Muscle layer of duodenum (tissue), 2 donors: ENCODE measurements at regions not wholly inside any gene's neighbourhood (a gene's known extent, or its start where the extent isn't known, plus 50 kb on each side); places are given as distances from the start of the nearest gene placed in this dataset.

Experiments
- H3K27ac ChIP-seq: one replicate; pipeline ENCODE4 v1.7.0; 2013; ENCODE audit warnings: mild to moderate bottlenecking, low read length
- H3K27me3 ChIP-seq: one replicate; pipeline ENCODE4 v1.7.0; 2013; ENCODE audit warnings: low read depth, mild to moderate bottlenecking, control low read depth, low read length
- H3K36me3 ChIP-seq, 2 donors: one replicate each; pipeline ENCODE4 v1.7.0; 2013; ENCODE audit warnings: low read length in 2 of 2, control low read depth in 1 of 2, mild to moderate bottlenecking in 1 of 2; ENCODE audit not compliant: insufficient read depth in 2 of 2, control insufficient read depth in 1 of 2
- H3K4me1 ChIP-seq, 2 donors: one replicate each; pipeline ENCODE4 v1.7.0; 2013; ENCODE audit warnings: low read length in 2 of 2, mild to moderate bottlenecking in 2 of 2, control low read depth in 1 of 2, moderate library complexity in 1 of 2; ENCODE audit not compliant: insufficient read depth in 2 of 2, control insufficient read depth in 1 of 2
- H3K4me3 ChIP-seq, 2 donors: one replicate each; pipeline ENCODE4 v1.7.0; 2013; ENCODE audit warnings: low read length in 2 of 2, low read depth in 1 of 2, mild to moderate bottlenecking in 1 of 2
- H3K9me3 ChIP-seq, 2 donors: one replicate each; pipeline ENCODE4 v1.7.0; 2013; ENCODE audit warnings: low read length in 2 of 2, control low read depth in 1 of 2, mild to moderate bottlenecking in 1 of 2; ENCODE audit not compliant: control insufficient read depth in 1 of 2
- donor health status: healthy.

DNA sequence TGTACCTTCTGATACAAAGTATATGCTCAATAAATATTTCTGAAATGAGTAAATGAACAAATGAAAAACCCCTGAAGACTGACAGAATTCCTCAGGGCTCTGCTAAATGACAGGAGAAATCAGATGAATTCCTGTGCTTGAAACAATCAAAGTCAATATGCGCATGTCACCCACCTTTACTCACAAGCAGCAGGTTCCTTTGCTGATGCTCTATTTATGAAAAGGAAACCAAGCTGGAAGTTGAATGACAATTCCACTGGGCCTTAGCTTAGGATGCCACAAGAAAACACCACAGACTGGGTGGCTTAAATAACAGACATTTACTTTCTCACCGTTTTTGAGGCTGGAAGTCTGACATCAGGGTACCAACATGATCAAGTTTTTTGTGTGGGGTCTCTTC is 477.5 kb upstream of the TEX13C start:
- Histone ChIP-seq H3K36me3 (no peaks in the 10 kb centered on the region), H3K27me3 (no peaks in the 10 kb centered on the region), H3K9me3 (no peaks in the 10 kb centered on the region), H3K27ac (no peak overlapping the region), H3K4me3 (no peak overlapping the region), H3K4me1 (no peaks in the 10 kb centered on the region)

DNA sequence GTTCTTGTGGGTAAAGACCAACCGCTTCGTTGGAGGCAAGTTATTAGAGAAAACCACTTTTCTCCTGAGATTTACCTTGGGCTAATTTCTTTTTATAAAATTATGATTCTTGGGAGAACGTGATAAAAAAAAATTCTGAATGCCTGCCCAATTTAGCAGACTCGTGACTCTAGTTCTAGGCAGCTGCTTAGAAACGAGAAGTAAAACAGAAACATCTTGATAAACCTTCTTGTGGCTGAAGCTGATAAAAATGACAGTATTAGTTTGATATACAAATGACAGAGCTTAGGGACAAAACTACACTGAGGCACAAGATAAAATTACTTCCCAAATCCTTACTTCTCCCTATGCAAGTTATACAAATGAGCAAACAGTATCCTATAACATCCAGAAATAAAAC is 458.9 kb upstream of the TEX13C start:
- H3K4me1 ChIP-seq, result no peaks in the 10 kb centered on the region
- H3K9me3 ChIP-seq, result no peaks in the 10 kb centered on the region
- H3K27ac ChIP-seq, result no peak overlapping the region
- H3K27me3 ChIP-seq, result no peaks in the 10 kb centered on the region
- H3K36me3 ChIP-seq, result no peaks in the 10 kb centered on the region
- peak overlapping the region in 1 of 2 donors; percentile 14 for H3K4me3 ChIP-seq

DNA sequence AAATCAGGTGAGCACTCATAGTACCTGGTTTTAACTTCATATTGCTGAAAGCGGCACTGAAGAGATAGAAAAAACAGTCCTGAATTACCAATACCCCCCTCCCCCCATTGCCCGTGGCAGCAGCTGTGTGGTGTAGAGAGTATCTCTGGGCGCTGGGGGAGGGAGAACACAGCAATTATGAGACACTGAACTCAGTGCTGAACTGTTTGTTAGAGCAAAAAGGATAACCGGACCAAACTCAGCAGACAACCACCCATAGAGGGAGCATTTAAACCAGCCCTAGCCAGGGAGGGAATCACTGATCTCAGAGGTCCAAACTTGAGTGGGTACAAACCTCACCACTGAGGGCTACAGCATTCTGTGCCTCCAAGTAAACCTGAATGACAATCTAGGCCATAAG is 457.4 kb upstream of the TEX13C start:
- Histone ChIP-seq H3K4me1 (no peaks in the 10 kb centered on the region), H3K27me3 (no peaks in the 10 kb centered on the region), H3K9me3 (no peaks in the 10 kb centered on the region), H3K36me3 (no peaks in the 10 kb centered on the region), H3K27ac (no peak overlapping the region), H3K4me3 (no peak overlapping the region)

DNA sequence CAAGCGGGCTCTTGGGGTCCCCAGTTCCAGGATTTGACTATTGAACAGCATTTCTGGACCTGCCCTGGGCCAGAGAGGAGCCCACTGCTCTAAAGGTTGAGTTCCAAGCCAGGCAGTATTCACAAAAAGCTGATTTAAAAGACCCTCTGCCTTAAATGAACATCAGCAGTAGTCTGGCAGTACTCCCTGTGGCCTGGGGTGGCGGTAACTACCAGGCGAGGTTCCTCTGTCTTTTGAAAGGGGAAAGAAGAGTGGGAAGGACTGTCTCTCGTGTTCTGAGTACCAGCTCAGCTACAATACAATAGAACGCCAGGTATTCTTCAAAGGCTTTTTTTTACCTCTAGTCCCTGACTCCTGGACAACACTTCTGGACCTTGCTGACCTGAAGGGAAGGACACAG is 456.4 kb upstream of the TEX13C start:
- Histone ChIP-seq H3K9me3 (peaks cover 0 to 2% of the 10 kb centered on the region in 2 donors), H3K27ac (no peak overlapping the region), H3K4me1 (no peaks in the 10 kb centered on the region), H3K4me3 (no peak overlapping the region), H3K27me3 (no peaks in the 10 kb centered on the region), H3K36me3 (no peaks in the 10 kb centered on the region)

DNA sequence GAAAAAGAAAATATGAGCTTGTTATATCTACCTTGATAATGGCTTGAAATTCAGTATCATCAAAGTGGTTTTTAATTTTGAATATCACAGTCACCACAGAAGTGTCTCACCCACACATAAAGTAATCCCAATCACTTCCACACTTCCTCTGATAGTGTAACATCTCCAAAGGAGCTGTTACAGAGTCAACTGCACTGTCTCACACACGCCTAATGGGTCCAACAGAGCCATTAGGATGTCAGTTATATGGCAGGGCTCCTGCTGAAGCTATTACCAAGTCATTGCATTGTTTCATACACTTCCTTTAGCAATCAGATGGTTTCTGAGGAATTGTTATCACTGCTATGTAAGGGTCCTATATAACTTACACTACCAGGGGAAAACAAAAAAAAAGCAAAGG is 432.1 kb upstream of the TEX13C start:
- Histone ChIP-seq H3K9me3 (no peaks in the 10 kb centered on the region), H3K27ac (no peak overlapping the region), H3K4me3 (no peak overlapping the region), H3K36me3 (no peaks in the 10 kb centered on the region), H3K27me3 (no peaks in the 10 kb centered on the region), H3K4me1 (no peaks in the 10 kb centered on the region)

DNA sequence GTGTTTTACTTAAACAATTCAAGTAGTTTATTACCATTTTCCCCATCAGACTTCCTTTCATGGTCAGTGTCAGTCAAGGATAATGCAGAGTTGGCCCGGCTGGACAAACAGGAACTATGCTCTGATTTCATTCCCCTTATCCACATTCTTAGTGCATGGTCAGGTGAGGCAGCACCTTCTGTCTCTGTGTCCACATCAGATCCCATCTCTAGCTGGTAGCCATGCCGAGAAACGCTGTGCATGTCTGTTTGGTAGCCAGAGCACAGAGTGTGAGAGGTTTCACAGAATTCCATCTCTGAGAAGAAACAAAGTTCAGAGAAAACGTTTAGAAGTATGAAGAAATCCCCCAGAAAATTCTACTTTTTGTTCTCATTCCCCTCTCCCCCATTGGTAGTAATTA is 423.7 kb upstream of the TEX13C start:
- H3K4me1 ChIP-seq, result no peaks in the 10 kb centered on the region
- H3K27ac ChIP-seq, result no peak overlapping the region
- H3K4me3 ChIP-seq, result no peak overlapping the region
- no peaks in the 10 kb centered on the region for H3K9me3 ChIP-seq
- no peaks in the 10 kb centered on the region for H3K27me3 ChIP-seq
- no peaks in the 10 kb centered on the region for H3K36me3 ChIP-seq

DNA sequence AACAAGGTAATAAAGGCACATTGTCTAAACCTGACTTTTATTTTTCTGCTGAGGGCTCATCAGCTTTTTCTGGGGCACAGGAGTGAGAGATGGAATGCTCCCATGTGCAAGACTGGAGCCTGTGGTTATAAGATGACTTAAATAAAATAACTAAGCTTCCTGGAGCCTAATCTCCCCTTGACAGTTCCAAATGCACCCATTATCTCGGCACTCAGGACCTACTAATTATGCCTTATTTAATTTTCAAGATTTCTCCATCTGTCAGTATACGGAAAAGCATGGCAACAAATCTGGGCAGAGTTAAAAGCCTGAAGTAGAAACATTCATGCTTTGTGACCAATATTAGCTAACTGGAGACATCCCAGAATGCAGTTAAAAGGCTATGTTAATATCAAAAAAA is 416.7 kb upstream of the TEX13C start:
- Histone ChIP-seq H3K9me3 (no peaks in the 10 kb centered on the region), H3K27me3 (no peaks in the 10 kb centered on the region), H3K4me3 (no peak overlapping the region), H3K4me1 (no peaks in the 10 kb centered on the region), H3K36me3 (no peaks in the 10 kb centered on the region), H3K27ac (no peak overlapping the region)

DNA sequence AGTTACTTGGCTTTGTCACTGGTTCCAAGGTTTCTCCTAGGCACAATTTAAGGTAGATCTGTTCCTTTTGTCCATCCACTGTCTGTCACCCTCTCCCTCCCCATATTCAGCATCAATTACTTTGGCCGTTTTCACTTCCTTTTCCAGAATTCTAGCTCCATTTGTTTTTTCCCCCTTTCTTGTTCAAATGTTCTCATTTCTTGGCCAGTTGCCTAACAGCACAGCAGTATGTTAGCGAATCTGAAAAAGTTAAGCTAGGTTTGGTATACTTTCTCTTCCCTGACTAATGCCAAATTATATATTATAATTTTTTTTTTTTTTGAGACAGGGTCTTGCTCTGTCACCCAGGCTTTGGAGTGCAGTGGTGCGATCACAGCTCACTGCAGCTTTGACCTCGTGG is 409.1 kb upstream of the TEX13C start:
- Histone ChIP-seq H3K4me3 (no peak overlapping the region), H3K27ac (no peak overlapping the region), H3K27me3 (no peaks in the 10 kb centered on the region), H3K9me3 (no peaks in the 10 kb centered on the region), H3K4me1 (no peaks in the 10 kb centered on the region), H3K36me3 (no peaks in the 10 kb centered on the region)

DNA sequence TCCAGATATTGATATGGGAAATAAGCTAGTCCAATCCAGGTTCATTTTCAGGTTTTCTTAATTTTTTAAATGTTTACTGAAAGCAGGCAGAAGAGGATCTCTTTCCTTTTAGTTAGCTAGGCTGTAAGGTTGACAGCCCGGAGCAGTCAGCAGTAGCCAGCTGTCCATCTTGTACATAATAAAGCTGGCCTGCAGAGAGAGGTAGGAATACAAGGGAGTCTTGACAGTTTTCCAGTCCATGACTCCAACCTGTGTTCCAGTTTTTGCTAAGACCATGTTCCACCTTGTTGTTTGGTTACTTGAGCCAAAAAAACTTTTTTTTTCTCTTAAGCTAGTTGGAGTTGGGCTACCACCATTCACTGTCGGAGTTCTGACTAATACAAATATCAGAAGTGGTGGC is 402.7 kb upstream of the TEX13C start:
- Histone ChIP-seq H3K27me3 (no peaks in the 10 kb centered on the region), H3K27ac (no peak overlapping the region), H3K4me1 (no peaks in the 10 kb centered on the region), H3K4me3 (no peak overlapping the region), H3K9me3 (no peaks in the 10 kb centered on the region), H3K36me3 (no peaks in the 10 kb centered on the region)

DNA sequence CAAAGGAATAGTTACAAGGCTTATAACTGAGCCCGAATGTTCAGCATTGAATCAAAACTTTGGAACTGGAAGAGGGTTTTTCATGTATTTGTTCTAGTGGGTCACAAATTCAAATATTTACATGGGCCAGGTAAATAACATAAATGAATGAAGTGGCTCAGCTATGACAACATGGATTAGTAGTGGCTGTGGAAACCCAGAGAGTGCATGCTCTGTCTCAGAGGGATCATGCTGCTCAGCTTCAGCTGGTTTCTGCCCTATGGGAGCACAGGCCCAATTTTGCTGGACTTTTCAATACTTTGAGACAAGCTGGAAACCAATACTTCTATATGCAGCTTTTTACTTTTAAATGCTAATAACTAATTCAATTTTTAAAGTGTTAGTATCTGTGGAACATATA is 394.0 kb upstream of the TEX13C start:
- Histone ChIP-seq H3K4me3 (no peak overlapping the region), H3K9me3 (no peaks in the 10 kb centered on the region), H3K27me3 (no peaks in the 10 kb centered on the region), H3K36me3 (no peaks in the 10 kb centered on the region), H3K27ac (no peak overlapping the region), H3K4me1 (no peaks in the 10 kb centered on the region)

DNA sequence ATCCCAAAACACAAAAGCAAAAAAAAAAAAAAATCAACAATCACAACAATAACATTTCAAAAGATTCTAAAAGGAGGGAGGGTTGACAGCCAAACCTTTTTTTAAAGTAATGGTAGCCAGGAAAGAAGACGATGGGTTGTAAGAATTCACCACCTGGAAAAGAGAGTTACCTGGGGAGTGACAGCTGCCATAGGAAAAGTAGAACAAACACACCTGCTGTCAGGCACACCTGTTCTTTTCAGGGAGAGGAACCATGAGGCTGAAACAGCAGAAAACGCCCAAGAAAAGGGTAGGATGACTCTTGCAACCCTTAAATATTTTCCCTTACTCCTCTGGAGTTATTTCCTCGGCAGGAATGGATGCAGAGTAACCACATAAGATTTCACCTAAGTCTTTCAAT is 388.4 kb upstream of the TEX13C start:
- Histone ChIP-seq H3K9me3 (no peaks in the 10 kb centered on the region), H3K4me3 (no peak overlapping the region), H3K27me3 (no peaks in the 10 kb centered on the region), H3K36me3 (no peaks in the 10 kb centered on the region), H3K4me1 (no peaks in the 10 kb centered on the region), H3K27ac (no peak overlapping the region)

DNA sequence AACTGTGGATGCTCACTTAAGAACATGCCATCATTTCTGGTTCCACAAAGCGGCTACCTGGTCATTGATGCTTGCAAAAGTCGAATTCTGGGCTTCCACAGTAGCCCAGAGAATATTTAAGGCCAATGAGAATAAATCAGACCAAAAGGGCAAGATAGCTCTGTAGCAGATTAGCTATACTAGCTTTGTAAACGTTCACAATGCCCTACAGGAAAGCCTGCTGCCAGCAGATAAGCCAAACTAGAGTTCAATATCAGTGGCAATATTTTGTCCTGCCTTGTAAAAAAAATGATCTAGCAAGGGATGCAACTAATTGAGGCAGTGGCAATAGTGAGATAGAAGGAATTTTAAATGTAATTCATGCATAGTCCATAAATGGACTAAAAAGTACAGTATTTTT is 387.7 kb upstream of the TEX13C start:
- H3K4me3 ChIP-seq, result no peak overlapping the region
- H3K36me3 ChIP-seq, result no peaks in the 10 kb centered on the region
- H3K27me3 ChIP-seq, result no peaks in the 10 kb centered on the region
- no peak overlapping the region for H3K27ac ChIP-seq
- no peaks in the 10 kb centered on the region for H3K9me3 ChIP-seq
- H3K4me1 ChIP-seq, result no peaks in the 10 kb centered on the region
